ENCODE measurements at regions not wholly inside any gene's neighbourhood (a gene's known extent, or its start where the extent isn't known, plus 50 kb on each side); places are given as distances from the start of the nearest gene placed in this dataset.

- H3K4me2 ChIP-seq (ENCODE audit: low read length), result no peak overlapping the region
- no peaks in the 10 kb centered on the region for H4K20me1 ChIP-seq (ENCODE audit: control insufficient read depth, insufficient read depth, low read depth, low read length)
- H3K27me3 ChIP-seq (ENCODE audit: control insufficient read depth, low read length), result no peaks in the 10 kb centered on the region
- H3K36me3 ChIP-seq (ENCODE audit: control insufficient read depth, low read length), result no peaks in the 10 kb centered on the region
- no peak overlapping the region for H3K27ac ChIP-seq (ENCODE audit: low read depth, low read length)
- no peak for TF ChIP-seq EZH2phosphoT487 (IDR thresholded peaks at IDR 0.05; ENCODE audit: borderline replicate concordance, low read length)
- TF ChIP-seq, protein P1, sequence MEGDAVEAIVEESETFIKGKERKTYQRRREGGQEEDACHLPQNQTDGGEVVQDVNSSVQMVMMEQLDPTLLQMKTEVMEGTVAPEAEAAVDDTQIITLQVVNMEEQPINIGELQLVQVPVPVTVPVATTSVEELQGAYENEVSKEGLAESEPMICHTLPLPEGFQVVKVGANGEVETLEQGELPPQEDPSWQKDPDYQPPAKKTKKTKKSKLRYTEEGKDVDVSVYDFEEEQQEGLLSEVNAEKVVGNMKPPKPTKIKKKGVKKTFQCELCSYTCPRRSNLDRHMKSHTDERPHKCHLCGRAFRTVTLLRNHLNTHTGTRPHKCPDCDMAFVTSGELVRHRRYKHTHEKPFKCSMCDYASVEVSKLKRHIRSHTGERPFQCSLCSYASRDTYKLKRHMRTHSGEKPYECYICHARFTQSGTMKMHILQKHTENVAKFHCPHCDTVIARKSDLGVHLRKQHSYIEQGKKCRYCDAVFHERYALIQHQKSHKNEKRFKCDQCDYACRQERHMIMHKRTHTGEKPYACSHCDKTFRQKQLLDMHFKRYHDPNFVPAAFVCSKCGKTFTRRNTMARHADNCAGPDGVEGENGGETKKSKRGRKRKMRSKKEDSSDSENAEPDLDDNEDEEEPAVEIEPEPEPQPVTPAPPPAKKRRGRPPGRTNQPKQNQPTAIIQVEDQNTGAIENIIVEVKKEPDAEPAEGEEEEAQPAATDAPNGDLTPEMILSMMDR (IDR thresholded peaks at IDR 0.05; ENCODE audit: low read depth, low read length, poor library complexity, severe bottlenecking), result no peak
- no peak overlapping the region for H3K4me3 ChIP-seq (ENCODE audit: low read length)
- H3K9me3 ChIP-seq (ENCODE audit: control insufficient read depth, insufficient read depth, low read length), result no peaks in the 10 kb centered on the region
- H3K4me1 ChIP-seq (ENCODE audit: control insufficient read depth, low read length), result no peaks in the 10 kb centered on the region
- H3K79me2 ChIP-seq (ENCODE audit: control insufficient read depth, low read length), result no peaks in the 10 kb centered on the region
- no peaks in the 10 kb centered on the region for H3F3A ChIP-seq (ENCODE audit: control insufficient read depth, insufficient read depth)
- no peaks in the 10 kb centered on the region for H3K9me2 ChIP-seq (replicated peaks; ENCODE audit: control insufficient read depth, low read length)
Measured at GRCh38 chr16:6531067-6531466, 801.6 kb upstream of the RBFOX1 start.

DNA sequence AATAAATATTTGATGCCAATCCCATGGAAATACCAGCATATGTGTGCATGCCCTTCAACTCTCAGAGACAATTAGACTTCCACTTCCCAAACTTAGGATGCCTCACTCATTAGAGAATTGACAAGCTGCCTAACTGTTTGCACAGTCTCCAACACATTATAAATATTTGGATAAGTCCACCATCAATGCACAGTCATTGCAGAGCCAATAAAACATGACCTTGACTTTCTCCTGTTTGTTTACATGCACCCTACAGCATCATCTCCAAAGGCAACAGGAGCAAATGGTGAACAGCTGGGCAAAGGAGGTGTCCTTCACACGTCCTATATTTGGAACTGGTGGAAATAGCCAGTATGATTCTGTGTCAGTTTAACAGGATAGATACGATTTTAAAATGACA is 804.4 kb upstream of the RBFOX1 start:
- Histone ChIP-seq H3K9me2 (replicated peaks; ENCODE audit: control insufficient read depth, low read length) (no peaks in the 10 kb centered on the region), H3K4me3 (ENCODE audit: low read length) (no peak overlapping the region), H3K36me3 (ENCODE audit: control insufficient read depth, low read length) (no peaks in the 10 kb centered on the region), H3K4me1 (ENCODE audit: control insufficient read depth, low read length) (no peaks in the 10 kb centered on the region), H3F3A (ENCODE audit: control insufficient read depth, insufficient read depth) (no peaks in the 10 kb centered on the region), H3K9me3 (ENCODE audit: control insufficient read depth, insufficient read depth, low read length) (no peaks in the 10 kb centered on the region), H3K4me2 (ENCODE audit: low read length) (no peak overlapping the region), H3K79me2 (ENCODE audit: control insufficient read depth, low read length) (no peaks in the 10 kb centered on the region), H3K27ac (ENCODE audit: low read depth, low read length) (no peak overlapping the region), H3K27me3 (ENCODE audit: control insufficient read depth, low read length) (no peaks in the 10 kb centered on the region), H4K20me1 (ENCODE audit: control insufficient read depth, insufficient read depth, low read depth, low read length) (no peaks in the 10 kb centered on the region)
- no peak for TF ChIP-seq EZH2phosphoT487 (IDR thresholded peaks at IDR 0.05; ENCODE audit: borderline replicate concordance, low read length)
- TF ChIP-seq, protein P1 (IDR thresholded peaks at IDR 0.05; ENCODE audit: low read depth, low read length, poor library complexity, severe bottlenecking), result no peak

- Histone ChIP-seq H3K4me1 (ENCODE audit: control insufficient read depth, low read length) (no peaks in the 10 kb centered on the region), H3K36me3 (ENCODE audit: control insufficient read depth, low read length) (no peaks in the 10 kb centered on the region), H3K4me2 (ENCODE audit: low read length) (no peak overlapping the region), H3K9me3 (ENCODE audit: control insufficient read depth, insufficient read depth, low read length) (no peaks in the 10 kb centered on the region), H3K79me2 (ENCODE audit: control insufficient read depth, low read length) (no peaks in the 10 kb centered on the region), H3K27me3 (ENCODE audit: control insufficient read depth, low read length) (no peaks in the 10 kb centered on the region), H3F3A (ENCODE audit: control insufficient read depth, insufficient read depth) (no peaks in the 10 kb centered on the region), H3K9me2 (replicated peaks; ENCODE audit: control insufficient read depth, low read length) (no peaks in the 10 kb centered on the region), H4K20me1 (ENCODE audit: control insufficient read depth, insufficient read depth, low read depth, low read length) (no peaks in the 10 kb centered on the region), H3K4me3 (ENCODE audit: low read length) (no peak overlapping the region), H3K27ac (ENCODE audit: low read depth, low read length) (no peak overlapping the region)
- no peak for TF ChIP-seq EZH2phosphoT487 (IDR thresholded peaks at IDR 0.05; ENCODE audit: borderline replicate concordance, low read length)
- TF ChIP-seq, protein P1 (IDR thresholded peaks at IDR 0.05; ENCODE audit: low read depth, low read length, poor library complexity, severe bottlenecking), result no peak
Measured at GRCh38 chr16:6527646-6528045, 805.0 kb upstream of the RBFOX1 start.

GRCh38 chr16:6524501-6524900 is 808.1 kb upstream of the RBFOX1 start:
- no peaks in the 10 kb centered on the region for H3K79me2 ChIP-seq (ENCODE audit: control insufficient read depth, low read length)
- no peaks in the 10 kb centered on the region for H4K20me1 ChIP-seq (ENCODE audit: control insufficient read depth, insufficient read depth, low read depth, low read length)
- H3K9me2 ChIP-seq (replicated peaks; ENCODE audit: control insufficient read depth, low read length), result no peaks in the 10 kb centered on the region
- H3K9me3 ChIP-seq (ENCODE audit: control insufficient read depth, insufficient read depth, low read length), result no peaks in the 10 kb centered on the region
- no peaks in the 10 kb centered on the region for H3F3A ChIP-seq (ENCODE audit: control insufficient read depth, insufficient read depth)
- H3K4me1 ChIP-seq (ENCODE audit: control insufficient read depth, low read length), result no peaks in the 10 kb centered on the region
- no peak overlapping the region for H3K4me2 ChIP-seq (ENCODE audit: low read length)
- H3K27ac ChIP-seq (ENCODE audit: low read depth, low read length), result no peak overlapping the region
- TF ChIP-seq EZH2phosphoT487 (IDR thresholded peaks at IDR 0.05; ENCODE audit: borderline replicate concordance, low read length), result no peak
- TF ChIP-seq, protein P1 (IDR thresholded peaks at IDR 0.05; ENCODE audit: low read depth, low read length, poor library complexity, severe bottlenecking), result no peak
- H3K27me3 ChIP-seq (ENCODE audit: control insufficient read depth, low read length), result no peaks in the 10 kb centered on the region
- no peak overlapping the region for H3K4me3 ChIP-seq (ENCODE audit: low read length)
- no peaks in the 10 kb centered on the region for H3K36me3 ChIP-seq (ENCODE audit: control insufficient read depth, low read length)
